GM12874 (cell line): ENCODE measurements at regions not wholly inside any gene's neighbourhood (a gene's known extent, or its start where the extent isn't known, plus 50 kb on each side); places are given as distances from the start of the nearest gene placed in this dataset.

Experiments used
- CTCF ChIP-seq: IDR thresholded peaks from 2 replicates; pipeline ENCODE4 v1.5.1; 2011; ENCODE audit warnings: low read depth, mild to moderate bottlenecking, control low read depth, low read length, moderate library complexity; ENCODE audit not compliant: insufficient read depth

GRCh38 chr4:14092741-14093140 lies 465.2 kb upstream of the BOD1L1 start:
- no peak for TF ChIP-seq CTCF

- TF ChIP-seq CTCF, result no peak
These were observed 468.3 kb upstream of the BOD1L1 start for GRCh38 chr4:14095831-14096230.

GRCh38 chr4:14096396-14096965 lies 469.0 kb upstream of the BOD1L1 start:
- TF ChIP-seq CTCF, result no peak

- no peak for TF ChIP-seq CTCF
These were observed 472.8 kb upstream of the BOD1L1 start for GRCh38 chr4:14100349-14100748.

- TF ChIP-seq CTCF, result no peak
These were observed 482.9 kb upstream of the BOD1L1 start for GRCh38 chr4:14110407-14110806.

GRCh38 chr4:14111730-14112181 lies 484.2 kb upstream of the BOD1L1 start:
- no peak for TF ChIP-seq CTCF

GRCh38 chr4:14115106-14115505 lies 487.6 kb upstream of the BOD1L1 start:
- TF ChIP-seq CTCF, result no peak
